C1 segment of cervical spinal cord (tissue), 14 donors: ENCODE measurements at regions not wholly inside any gene's neighbourhood (a gene's known extent, or its start where the extent isn't known, plus 50 kb on each side); places are given as distances from the start of the nearest gene placed in this dataset.

ENCODE experiments used
- DNase-seq, 14 donors: peaks; one replicate each; lab custom pipeline; 2025; lab: John Stamatoyannopoulos, UW

DNA sequence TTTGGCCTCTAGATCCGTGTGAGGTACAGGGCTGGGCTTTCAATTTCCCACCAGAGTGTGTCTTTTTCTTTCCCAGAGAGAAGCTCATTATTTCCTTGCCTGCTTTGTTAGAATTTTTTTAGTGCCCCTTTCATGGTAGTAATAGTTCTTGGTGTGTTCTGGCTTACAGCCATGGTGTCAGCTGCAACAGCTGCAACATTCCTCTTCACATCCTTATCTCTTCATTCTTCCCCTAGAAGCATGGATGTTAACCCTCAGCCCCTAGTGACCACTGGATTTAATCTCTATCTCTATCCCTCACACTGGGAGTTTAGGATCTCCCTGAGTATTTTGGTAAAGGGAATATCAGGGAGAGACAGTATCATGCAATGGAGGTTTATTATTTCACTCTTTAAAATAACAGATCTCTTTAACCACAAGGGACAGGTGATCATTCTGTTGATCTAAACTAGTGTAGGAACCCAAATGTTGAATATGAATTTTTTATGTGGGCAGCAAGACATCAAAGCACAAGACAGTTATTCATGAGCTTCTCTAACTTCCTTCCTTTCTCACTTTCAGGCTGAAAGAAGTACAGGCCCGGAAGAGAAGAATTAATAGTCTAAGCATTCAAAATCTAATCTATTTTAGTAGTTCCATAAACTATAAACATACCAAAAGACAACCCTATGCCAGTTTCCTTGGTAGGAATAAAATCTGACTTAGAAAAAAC is 160.2 kb downstream of the FAM170A start:
- no peak for DNase-seq

DNA sequence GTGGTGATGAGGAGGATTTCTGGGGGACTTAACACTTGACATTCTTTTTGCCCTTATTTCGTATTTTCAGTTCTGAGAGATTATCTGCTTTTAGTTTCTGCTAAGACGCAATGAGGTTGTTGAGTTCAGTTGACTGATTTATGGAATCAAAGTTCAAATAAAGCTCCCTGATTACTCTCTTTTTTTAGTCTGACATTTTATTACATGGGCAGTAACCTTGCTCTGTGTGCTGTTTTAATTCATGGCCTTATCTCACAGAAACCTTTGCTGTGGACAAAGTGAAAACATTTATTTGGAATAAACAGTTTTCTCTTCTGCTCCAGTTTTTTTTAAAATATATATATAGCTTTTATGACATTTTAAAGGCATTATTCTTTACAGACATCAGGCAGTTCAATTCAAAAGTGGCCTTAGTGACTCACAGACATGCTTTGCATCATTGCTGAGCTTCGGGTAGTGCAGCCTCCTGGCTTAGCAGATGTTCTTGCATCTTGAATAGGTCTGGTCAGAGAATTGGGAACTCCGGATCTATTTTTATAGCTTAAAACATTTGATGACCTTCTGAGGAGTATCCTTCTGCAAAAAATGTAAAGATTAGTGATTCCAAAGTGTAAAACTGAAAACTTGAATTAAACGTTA is 162.9 kb downstream of the FAM170A start:
- DNase-seq = no peak

DNA sequence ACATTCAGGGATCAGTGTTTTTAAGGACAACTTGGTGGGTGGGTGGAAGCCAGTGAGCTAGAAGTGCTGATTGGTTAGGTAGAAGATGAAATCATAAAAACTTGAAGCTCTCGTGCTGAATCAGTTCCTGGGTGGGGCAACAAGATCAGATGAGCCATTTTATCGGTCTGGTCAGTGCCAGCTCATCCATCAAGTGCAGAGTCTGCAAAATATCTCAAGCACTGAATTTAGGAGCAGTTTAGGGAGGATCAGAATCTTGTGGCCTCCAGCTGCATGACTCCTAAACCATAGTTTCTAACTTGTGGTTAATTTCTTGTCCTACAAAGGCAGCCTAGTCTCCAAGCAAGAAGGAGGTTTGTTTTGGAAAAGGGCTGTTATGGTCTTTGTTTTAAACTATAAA is 166.4 kb downstream of the FAM170A start:
- DNase-seq = no peak

DNA sequence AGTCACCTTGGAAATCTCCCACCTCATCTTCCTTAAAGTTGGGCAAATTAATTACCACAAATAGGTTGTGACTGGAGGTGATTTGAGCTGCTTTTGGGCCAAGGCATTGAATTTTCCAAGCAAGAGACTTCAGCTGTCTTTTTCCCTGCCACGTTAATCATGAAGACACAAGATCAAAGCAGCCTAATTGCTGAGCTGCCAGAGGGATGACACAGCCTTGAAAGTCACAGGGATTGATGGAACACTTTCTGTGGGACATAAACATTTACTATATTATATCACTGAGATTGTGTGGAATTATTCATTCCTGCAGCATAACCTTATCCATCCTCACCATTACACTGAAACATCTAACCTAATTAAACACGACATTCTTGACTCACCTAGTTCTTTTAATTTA is 172.2 kb downstream of the FAM170A start:
- DNase-seq = no peak

DNA sequence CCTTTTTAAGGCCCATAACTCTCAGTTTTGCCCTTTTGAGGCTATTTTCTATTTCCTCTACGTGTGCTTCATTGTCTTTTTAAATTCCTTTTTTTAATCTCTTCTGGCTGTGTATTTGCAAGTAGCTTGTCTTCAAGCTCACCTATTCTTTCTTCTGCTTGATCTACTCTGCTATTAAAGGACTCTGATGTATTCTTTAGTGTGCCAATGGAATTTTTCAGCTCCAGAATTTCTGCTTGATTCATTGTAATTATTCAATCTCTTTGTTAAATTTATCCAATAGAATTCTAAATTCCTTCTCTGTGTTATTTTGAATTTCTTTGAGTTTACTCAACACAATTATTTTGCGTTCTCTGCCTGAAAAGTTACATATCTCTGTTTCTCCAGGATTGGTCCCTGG is 178.7 kb downstream of the FAM170A start:
- no peak for DNase-seq

DNA sequence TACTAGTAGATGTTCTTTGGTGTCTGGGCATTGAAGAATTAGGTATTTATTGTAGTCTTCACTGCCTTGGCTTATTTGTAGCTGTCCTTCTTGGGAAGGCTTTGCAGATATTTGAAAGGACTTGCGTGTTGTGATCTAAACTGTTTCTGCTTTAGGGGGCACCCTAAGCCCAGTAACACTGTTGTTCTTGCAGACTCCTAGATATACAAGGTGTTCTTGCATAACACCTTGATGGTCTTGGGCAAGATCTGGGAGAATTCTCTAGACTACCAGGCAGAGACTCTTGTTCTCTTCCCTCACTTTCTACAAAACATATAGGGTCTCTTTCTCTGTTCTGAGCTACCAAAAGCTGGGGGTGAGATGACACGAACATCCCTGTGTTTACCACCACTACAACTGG is 179.1 kb downstream of the FAM170A start:
- DNase-seq = no peak

DNA sequence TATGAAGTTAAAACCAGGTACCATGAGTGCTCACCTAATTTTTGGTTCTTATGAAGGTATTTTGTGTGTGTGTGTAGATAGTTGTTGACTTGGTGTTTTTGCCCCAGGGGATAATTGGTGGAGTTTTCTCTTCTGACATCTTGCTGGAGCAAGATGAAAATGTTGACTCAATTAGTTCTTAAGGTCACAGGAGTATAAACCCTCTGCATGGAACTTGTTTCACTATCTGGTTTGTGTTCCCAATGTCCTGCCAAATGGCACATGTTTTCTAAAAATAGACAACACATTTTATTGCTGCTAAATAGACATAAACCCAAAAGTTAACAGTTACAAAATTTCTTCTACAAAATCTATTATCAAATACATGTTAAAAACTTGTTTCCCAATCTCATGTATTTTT is 180.9 kb downstream of the FAM170A start:
- DNase-seq = no peak

DNA sequence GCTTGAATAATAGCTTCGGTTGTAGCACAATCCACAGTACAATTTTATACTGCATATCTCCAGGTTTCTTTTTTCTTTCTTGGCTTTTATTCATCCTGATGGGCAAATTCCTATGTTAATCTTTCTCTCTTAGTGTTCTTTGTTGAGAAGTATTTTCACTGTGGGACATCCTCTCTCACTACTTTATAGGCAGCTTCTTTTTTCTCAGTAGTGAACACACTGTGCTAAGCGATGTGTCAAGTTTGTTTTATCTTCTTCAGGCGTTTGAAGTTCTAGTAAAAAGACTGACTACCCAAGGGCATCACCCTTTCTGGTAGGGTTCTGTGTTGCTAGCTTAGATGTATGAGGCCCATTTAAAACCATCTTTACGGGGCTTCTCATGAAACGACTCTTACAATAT is 182.1 kb downstream of the FAM170A start:
- no peak for DNase-seq

DNA sequence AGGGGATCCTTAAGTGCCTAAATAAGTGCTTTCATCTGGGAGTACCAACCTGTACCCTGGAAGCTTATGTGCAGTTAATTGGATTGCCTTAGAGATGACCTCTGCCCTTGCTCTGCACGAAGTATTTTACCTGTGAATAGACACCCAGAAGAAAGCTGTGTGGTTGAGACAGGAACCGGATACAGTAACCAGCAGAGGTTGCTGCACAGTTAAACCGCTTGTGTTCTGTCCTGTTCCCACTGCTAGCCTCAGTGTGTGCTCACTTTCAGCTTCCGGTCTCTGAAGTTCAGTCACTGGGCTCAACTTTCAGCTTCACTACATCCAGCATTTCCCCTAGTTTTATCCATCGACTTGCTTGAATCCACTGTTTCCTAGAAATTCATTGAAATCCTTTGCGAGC is 185.3 kb downstream of the FAM170A start:
- no peak for DNase-seq

DNA sequence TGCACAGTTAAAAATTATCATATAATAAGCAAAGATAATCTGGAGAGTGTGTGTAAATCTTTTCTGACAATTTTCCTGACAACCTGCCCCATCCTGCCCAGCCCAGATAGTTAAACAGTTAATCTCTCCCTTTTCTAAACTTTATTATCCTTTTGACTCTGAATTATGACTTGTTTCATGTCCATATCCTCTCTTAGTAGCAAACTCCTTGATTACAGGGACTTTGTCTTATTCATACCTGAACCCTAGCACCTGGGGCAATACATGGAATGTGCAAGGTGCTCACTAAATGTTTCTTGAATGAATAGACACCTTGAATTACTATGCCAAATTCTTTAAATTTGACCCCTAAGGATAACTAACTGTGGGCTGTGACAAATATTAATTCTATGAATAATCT is 186.7 kb downstream of the FAM170A start:
- no peak for DNase-seq

DNA sequence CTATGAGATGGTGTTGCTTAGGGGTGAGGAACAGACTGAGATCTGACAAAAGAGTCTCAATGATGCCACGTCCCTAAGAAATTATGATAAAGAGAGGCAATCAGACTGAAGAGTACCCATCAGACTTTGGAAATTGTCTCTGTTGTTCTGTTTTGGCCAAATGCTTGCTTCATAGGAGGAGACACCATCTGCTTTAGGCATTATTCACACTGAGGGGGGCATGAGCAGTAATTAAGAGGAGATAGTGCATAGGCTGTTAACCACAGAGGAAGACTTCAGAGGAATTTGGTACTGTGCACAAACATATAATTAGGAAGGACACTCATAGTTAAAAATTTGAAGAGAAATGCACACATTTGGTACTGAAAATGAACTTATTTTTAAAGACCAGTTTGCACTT is 190.7 kb downstream of the FAM170A start:
- no peak for DNase-seq

DNA sequence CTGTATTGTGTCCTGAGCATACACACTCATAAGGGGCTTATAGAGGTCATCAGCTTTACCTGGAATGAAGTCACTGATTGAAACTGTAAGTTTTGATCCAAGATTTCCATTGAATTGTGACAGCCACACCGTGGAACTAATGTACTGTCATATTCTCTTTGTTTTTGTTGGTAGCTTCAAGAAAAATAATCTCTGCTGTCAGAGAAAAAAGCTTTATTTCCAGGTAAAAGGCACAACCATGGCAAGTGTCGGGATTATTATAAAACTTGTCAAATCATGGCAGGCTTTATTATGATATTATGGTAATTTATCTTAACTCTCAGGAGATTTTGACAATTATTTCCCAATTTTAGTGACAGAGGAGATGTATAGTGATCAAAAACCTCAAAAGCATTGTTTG is 191.2 kb downstream of the FAM170A start:
- no peak for DNase-seq

DNA sequence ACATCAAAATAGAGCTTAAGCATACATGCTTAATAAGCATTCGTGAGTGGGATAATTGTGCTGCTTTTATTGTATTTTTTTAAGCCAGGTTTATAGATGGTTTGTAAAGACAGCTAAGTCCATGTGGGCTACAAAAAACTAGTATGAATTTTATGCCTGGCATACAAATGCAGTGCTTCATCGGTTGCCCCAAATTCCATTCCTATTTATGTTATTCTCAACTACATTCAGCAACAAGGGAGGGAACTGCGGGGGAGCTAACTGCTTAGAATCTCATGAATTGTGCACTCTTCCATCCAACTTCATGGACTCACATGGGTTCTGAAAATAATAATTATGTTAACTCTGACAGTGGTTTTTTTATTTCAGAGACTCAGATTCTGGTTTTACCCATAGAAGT is 199.2 kb downstream of the FAM170A start:
- no peak for DNase-seq

DNA sequence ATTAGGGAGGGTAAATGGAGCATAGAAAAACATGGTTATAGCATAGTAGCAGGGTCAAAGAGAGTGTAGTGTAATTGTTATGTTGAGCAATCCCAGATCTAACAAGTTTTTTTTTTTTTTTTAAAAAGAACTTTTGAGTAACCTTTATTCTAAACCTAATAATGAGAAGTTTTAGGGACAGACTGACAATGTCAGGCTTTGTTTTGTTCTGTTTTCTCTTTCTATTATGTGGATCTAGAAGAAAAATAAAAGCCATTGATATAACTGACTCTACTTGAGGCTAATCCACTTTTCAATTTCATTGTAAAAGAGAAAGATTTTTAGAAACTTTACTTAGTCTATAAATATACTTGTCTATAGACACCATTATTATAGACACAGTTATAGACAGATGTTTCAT is 200.0 kb downstream of the FAM170A start:
- no peak for DNase-seq

DNA sequence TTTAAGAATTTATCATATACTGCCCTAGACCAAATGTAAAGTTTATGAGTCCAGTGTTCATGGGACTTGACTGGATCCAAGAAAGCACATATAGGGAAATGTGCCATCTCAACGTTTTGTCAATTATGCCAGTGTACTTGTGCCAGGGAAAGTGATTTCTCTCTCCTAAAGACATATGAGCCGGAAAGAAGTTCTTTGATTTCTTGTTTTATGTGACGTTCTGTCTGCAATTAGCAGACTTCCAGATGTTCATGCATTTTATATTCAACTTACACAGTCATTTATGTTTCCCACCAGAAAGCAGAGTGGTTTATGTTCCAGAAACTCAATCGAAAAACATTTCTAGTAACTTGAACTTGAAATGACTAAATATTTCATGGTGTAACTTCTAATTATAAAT is 203.8 kb downstream of the FAM170A start:
- DNase-seq = no peak

DNA sequence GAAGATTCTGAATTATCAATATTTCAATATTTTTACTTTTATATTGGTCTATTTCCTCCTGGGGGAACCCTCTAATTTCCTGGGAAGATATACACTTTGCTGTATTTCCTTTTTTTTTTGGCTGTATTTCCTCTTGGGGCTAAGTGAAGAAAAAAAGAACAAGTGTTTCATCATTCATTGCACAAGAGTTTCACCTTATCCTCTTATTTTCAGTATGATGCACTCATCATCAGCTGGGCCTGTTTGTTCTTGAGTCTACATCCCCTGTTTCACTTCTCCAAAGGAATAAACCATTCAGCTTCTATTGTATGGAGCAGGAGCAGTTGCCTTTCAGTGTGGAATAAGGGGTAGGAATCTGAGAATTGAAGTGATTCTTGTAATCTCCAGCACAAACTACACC is 210.8 kb downstream of the FAM170A start:
- no peak for DNase-seq

DNA sequence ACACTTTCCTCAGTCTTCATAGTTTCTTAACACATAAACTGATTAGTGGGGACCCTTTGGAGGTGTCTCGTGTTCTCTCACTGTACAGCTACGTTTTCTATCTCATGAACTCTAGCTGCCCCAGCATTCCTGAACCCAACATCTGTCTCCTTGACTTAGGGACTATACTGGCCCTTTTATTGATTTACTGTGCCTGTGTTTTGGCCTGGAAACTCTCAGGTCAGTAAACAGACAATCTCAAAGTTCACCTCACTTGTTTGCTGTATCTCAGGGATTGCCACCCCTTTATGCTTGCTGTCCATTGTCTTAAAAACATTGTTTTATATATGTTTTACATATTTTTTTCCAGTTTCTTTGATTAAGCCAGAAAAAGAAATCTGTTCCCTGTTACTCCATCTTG is 222.8 kb downstream of the FAM170A start:
- DNase-seq = no peak

DNA sequence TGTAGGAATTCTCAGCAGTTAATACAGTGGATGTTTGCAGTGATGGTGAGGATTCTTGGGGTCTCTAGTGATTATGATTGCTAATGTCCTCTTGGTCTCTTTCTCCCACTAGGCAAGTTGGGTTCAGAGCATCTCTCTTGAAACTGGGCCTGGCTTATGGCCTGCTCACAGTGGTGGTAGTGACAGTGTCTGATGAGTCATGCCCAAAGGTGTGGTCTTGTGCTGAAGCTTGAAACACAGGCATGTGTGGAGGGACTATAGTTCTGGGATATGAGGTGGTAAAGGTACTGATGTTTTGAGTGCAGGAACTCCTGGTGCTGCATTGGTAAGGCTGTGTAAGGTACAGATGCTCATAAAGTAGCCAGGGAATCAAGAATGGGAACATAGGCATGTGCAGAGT is 231.1 kb downstream of the FAM170A start:
- DNase-seq = no peak

DNA sequence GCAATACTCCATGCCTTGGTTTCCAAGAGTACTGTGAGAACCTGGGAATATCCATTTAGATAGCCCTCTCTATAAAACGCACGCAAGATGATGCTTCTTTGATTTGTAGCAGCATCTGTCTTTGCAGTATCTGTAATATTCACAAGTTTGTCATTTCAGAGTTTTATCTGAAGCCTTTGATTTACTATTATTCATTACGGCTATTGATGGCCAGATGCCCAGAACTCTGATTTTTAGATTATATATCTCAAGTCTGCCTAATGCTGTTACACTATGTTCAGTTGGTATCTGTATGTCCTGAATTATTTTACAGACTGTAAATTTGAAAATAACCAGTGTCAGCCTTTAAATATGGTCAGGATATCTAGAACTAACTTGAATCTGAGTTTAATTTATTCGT is 233.3 kb downstream of the FAM170A start:
- no peak for DNase-seq

DNA sequence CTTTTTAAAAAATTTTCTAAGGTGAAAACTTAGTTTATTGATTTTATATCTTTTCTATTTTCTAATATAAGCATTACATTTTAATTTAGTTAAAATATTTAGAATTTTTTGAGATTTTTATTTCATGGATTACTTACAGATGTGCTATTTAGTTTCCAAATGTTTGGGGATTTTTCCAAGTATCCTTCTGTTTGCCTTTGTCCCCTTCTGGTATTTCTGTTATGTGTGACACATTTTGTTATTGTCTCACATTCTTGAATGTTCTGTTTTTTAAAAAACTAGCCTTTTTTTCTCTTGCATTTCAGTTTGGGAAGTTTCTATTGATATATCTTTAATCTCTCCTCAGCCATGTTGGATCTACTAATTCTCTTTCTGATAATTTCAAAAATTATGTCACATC is 234.9 kb downstream of the FAM170A start:
- DNase-seq = no peak

DNA sequence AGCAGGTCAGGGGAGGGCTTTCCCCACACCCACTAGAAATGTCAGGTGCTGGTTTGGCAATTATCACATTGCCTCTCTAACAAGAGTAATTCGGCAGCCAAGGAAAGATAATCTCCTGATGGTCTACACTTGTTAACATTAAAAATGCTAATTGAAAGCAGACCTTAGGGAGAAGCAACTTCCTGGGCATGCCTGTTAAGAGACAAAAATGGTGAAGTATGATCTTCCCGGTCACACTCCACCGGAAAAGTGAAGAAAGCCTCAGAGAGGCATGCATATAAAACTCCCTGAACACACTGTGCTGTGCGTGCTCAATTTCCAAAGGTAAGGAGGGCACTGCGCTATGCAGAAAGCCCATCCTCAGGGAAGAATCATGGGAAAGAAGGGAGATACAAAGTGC is 244.3 kb downstream of the FAM170A start:
- no peak for DNase-seq

DNA sequence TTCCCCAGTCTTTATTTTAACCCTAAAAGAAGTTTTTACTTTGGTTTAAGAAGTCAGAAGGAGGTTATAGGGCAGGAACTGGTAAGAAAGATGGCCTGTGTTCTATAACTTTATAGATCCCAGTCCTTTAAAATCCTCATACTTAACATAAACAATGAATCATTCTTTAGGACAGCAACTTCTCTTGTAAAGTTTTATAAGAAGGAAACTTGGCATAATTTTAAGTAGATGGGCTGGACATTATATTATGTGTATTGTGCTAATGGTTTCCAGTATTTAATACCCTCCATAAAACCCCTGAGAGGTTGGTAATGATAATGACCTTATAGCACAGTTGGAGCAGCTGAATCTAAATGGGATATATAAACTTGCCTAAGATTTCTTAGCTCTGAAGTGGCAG is 247.2 kb downstream of the FAM170A start:
- DNase-seq = no peak

DNA sequence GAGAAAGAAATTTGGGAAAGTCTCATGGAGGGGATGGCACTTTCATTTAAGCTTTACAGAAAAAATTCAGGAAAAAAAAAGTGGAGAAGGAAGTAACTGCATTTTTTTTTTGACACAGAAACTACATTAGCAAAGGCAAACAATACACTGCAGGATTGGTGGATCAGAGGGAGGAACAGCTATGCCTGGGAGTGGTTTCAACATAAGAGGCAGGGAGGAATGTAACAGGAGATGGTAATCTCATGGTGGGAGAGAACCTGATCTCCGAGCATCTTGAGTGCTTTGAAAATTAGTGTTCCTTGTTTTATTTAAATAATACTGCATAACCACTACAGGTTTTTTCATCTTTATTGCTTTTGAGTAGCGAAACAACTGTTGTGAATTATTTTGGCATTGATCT is 249.4 kb downstream of the FAM170A start:
- DNase-seq = no peak

DNA sequence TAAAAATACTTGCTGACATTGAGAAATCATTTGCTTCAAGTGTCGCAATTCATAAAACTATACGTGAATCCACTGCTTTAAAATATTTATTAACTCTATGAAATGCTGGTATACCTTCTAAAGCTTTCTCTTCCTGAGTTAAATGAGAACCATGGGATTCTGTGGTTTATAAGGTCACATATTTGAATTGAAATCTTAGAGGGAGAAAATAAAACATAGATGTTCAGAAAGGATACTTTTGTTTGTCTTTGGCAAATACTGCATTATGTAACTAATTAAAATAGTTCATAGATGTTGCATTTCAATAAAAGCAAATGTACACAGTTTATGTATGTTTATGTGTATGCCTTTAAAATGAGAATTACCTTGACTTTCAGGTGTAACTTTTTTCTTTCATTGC is 250.1 kb downstream of the FAM170A start:
- no peak for DNase-seq
